ENCODE measurements at regions not wholly inside any gene's neighbourhood (a gene's known extent, or its start where the extent isn't known, plus 50 kb on each side); places are given as distances from the start of the nearest gene placed in this dataset.

DNA sequence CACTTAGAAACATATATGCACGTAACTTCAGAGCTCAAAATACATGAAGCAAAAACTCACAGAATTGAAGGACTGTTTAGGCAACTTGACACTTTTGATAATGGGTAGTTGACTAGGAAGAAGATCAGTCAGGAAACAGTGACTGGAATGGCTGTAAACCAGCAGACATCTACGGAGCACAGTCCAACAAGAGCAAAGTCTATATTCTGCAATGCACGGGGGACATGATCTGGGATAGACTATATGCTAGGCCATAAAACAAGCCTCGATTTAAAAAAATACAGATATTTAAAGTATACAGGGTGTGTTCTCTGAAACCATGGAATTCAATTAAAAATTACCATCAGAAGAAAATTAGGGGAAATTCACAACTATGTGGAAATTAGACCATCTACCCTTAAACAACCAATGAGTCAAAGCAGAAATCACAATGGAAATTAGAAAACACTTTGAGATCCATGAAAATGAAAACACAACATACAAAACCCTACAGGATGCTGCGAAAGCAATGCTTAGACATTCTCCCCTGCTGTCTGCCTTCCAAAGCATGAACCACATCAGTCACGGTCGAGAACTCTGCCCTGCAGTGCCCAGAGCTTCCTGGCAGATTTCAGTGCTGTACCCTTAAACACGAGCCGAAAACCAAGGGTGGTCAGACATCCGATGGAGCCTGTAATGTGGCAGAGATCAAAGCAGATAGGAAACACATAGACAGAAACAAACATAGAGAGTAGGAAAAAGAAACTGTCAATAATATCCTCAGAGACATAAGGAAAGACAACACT lies 651.9 kb upstream of the HS6ST1 start:
- no peak for DNase-seq

DNA sequence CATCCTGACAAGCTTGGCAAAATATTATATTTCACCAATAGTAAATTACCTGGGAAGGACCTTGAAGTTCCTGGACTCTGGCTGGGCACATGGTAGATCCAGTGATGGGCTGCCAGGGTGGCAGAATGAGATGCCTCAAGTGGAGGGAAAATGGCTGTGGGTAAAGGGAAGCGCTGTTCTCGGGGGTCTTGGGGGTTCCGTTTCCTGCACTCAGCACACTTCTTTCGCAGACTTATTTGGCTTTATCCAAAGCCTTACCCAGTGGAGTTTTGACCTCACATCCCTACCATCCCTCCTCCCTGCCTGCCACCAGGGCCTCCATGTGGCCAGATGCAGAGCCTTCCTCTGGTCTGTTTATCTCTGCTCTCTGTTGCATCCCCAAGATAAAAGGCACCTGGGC lies 654.9 kb upstream of the HS6ST1 start:
- no peak for DNase-seq

DNA sequence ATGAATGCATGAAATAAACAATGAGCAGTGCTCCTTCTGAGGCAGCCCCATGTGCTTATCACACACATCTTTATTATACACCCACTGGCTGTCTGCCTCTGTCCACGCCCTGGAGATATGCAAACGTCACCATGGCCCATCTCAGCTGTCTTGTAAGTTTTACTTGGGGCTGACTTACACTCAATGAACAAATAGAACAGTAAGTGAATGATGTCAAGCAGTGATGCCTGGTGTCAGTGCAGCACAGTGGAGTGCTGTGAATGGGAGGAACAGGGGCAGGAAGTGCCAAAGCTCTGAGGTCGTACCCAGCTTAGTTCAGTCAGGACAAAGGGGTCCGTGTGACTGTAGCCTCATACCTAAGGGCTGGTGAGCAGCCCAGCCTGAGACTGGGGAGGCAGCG lies 659.5 kb upstream of the HS6ST1 start:
- DNase-seq: no peak

DNA sequence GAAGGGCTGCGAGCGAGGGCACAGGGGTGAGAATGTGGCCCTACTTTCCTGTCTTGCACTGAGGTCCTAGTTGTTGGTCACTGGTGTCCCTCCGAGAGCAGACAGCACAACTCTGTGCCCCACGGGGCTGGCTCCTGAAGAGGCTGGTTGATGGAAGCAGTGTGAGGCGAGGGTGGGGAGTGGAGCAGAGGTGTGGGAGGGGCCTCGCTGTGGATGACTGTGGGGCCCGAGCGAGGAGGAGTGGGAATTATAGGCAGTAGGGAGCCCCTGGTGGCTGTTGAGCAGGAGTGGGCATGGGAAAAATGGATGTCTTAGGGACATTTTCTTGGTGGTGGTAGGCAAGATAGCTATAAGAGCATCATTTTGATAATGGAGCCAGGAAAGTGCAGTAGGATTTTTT lies 660.5 kb upstream of the HS6ST1 start:
- DNase-seq: no peak

- DNase-seq: no peak
Measured at GRCh38 chr2:128980475-128980874, 661.8 kb upstream of the HS6ST1 start.

DNA sequence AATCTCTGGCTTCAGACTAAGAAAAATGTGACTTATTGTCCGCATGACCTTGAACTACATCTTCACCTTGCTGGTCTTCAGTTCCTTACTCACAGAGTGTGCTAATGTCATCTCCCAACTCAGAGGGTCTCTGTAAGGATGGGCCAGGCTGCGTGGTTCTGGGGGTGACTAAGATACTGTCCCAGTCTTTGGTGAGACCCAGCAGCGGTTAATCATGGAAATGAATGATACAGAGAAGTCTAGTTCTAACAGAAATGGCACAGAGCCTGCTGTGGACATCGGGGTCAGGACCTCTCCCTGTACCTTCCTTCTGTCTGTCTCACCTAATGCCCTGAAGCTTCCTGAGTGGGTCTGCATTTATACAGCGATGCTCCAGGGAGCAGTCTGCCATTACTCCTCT lies 662.7 kb upstream of the HS6ST1 start:
- no peak for DNase-seq

- DNase-seq: no peak
Measured at GRCh38 chr2:128982001-128982400, 663.3 kb upstream of the HS6ST1 start.

GRCh38 chr2:128982670-128983069 lies 664.0 kb upstream of the HS6ST1 start:
- no peak for DNase-seq

DNA sequence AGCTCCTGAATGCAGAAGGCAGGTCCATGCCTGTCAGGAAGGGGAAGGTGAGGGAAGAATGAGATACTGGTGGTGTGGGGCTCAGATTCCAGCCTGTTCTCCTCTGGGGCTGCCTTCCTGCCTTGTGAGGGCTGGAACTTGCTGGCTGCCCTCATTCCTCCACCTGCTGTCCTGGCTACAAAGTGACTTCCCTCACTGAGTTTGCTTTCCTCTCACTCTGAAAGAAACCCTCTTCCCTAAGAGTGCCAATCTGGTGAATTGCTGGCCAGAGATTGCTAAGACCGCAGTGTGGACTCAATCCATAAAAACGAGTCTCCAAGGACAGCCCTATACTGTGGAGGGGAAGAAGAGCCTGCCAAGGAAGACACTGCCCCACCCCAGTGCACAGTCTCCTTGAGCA lies 664.4 kb upstream of the HS6ST1 start:
- DNase-seq: no peak

DNA sequence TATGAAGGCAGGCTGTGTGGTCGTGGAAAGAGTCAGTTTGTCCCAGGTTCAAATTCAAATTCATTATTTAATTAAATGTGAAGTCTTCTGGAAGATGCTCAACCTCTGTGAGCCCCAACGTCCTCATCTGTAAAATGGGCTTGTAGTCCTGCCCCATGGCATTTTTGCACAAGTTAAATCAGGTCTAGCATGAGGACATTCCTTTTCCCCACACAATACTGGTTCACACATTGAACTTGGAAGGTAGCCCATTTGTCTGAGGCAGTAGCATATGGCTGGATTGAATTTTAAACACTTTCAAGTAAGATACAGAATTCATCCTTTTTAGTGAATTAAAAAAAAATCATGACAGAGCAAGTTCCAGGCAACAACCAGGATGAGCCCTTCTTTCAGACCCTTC lies 665.4 kb upstream of the HS6ST1 start:
- no peak for DNase-seq

GRCh38 chr2:128984855-128985254 lies 666.2 kb upstream of the HS6ST1 start:
- DNase-seq: no peak

DNA sequence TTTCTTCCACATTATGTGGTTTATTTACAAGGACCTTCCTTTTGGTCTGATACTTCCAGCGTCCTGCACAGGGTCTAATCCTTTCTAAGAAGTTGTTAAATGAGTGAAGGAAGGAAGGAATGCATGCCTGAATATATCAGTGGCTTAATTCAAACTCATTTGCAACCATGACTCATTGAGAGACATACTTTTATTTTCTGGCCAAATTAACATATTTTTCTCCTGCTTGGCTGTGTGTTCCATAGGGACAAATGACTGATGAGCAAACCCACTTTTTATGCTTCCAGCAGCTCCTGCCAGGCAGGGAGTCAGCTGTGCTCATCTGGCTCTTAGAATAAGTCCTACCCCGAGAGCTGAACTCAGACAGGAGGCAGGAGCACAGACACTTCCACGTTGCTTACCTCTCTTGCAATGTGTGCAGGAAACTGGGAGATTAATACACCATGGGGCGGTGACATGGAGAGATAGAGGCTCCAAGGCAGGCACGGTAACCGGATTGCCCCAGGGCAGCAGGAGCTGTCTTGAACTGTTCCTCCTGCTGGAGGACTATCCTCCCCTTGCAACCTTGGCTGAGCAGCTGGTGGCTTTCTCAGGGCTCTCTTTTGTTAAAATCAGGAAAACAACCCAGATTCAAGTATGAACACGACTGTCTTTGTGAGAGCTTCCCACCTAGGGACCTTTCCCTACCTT lies 667.5 kb upstream of the HS6ST1 start:
- no peak for DNase-seq

- no peak for DNase-seq
Measured at GRCh38 chr2:128986867-128987268, 668.2 kb upstream of the HS6ST1 start.

DNA sequence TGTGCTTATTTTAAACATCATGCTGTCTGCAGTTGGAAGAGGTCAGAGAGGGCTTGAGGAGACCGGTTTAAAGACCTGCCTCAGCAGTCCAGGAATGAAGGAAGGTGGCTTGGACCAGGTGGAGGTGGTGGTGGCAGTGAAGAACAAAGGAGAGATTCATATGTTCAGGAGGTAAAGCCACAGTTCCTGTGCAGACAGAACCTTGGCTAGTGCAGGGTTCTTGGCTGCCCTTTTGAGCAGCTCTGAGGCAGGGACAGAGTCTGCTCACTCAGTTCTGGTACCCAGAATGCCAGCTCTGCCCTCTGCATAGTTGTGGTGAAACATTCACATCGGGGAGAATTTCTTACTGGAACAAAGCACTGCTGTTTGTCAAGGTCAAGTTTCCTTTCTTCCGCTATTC lies 669.7 kb upstream of the HS6ST1 start:
- DNase-seq: no peak

DNA sequence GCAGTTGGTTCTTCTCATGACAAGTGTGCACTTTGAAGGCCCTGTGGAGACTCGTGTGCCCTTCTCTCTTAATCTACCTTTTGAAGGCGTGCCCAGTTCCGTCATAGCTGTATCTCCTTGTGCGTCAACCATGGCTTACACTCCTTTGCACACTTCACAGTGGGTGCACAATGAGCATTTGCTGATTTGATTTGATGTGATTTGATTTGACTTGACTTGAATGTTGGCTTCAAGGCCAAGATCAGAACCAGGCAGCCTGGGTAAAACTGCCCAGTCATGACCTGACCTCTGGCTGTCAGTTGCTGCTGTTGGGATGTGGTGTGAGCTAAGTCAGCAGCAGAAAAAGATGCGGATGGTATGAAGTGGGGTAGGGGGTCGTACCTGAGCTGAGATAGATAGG lies 670.3 kb upstream of the HS6ST1 start:
- no peak for DNase-seq

DNA sequence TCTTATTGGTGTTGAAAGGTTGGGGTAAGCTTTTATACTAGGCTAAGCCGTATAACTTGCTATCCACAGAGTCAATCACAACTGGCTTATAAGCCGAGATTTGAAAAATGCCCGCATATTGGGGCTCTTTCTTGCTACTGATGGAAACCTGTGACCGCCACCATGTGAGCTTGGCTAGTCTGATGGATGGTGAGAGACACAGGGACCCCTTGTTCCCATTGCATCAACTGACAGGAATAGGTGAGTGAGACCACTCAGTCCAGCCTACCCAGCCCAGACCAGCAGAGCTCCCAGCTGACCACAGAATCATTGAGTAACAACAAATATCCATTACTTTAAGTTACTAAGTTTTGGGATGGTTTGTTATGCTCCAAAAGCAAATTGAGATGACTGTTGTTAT lies 676.4 kb upstream of the HS6ST1 start:
- DNase-seq: no peak

GRCh38 chr2:128996078-128996477 lies 677.4 kb upstream of the HS6ST1 start:
- no peak for DNase-seq

GRCh38 chr2:128997166-128997866 lies 678.6 kb upstream of the HS6ST1 start:
- no peak for DNase-seq

- DNase-seq: no peak
Measured at GRCh38 chr2:129001926-129002325, 683.3 kb upstream of the HS6ST1 start.

- DNase-seq: no peak
Measured at GRCh38 chr2:129002751-129003150, 684.1 kb upstream of the HS6ST1 start.

- no peak for DNase-seq
Measured at GRCh38 chr2:129004485-129004884, 685.8 kb upstream of the HS6ST1 start.

- DNase-seq: no peak
Measured at GRCh38 chr2:129004940-129005490, 686.3 kb upstream of the HS6ST1 start.

DNA sequence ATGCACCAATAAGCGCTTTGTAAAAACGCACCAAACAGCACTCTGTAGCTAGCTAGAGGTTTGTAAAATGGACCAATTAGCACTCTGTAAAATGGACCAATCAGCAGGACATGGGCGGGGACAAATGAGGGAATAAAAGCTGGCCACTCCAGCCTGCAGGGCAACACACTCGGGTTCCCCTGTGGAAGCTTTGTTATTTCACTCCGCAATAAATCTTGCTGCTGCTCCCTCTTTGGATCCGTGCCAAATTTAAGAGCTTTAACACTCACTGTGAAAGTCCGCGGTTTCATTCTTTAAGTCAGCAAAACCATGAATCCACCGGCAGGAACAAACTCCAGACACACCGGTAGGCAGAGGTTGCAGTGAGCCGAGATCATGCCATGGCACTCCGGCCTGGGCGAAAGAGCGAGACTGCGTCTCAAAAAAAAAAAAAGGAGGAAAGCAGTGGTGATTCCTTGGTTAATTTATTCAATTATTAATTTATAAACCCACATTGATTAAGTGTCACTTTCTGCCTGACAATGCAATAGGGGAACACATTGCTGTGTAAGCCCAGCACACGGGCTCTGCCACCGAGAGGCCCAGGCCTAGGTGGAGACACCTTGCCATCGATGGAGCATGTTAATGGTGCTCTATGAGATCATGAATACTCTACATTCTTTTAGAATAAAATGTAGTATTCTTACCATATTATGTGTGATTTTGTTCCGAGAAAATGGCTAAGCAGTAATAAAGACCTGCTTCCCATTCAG lies 687.6 kb upstream of the HS6ST1 start:
- no peak for DNase-seq

Measured in stimulated activated CD8-positive, alpha-beta memory T cell treated with anti-CD3 and anti-CD28 coated beads, Interleukin-4, amount 100 ng/mL, for 48 hours (primary cell).